H1 (cell line): ENCODE measurements at regions not wholly inside any gene's neighbourhood (a gene's known extent, or its start where the extent isn't known, plus 50 kb on each side); places are given as distances from the start of the nearest gene placed in this dataset.

Experiments used
- CTCF ChIA-PET: fragments of 300-600 bp; sonication (Branson Sonifier 250); formaldehyde crosslinking; loops from one replicate; lab custom pipeline; 2021; ENCODE audit not compliant: partially characterized antibody; lab: Charles Lee
- POLR2A ChIA-PET: fragments of 300-600 bp; sonication (Branson Sonifier 250); formaldehyde crosslinking; loops from one replicate; lab custom pipeline; 2021; ENCODE audit warnings: inconsistent platforms; ENCODE audit not compliant: partially characterized antibody; lab: Charles Lee
- DNase-seq, 2 experiments: peaks; one replicate each; pipeline versions ENCODE4 v3.0.0 to v3.0.0-alpha.2; 2010 to 2022; ENCODE audit warnings: low spot score in 2 of 2, low read depth in 1 of 2, mixed read lengths in 1 of 2
- FAIRE-seq: peaks from 2 replicates; lab custom pipeline; 2011; peaks lifted over from hg19 to GRCh38; lab: Jason Lieb, UNC
- H2AFZ ChIP-seq: 2 replicates; pipeline ENCODE4 v1.8.1; 2012; ENCODE audit warnings: low read length, inconsistent platforms
- H2AK5ac ChIP-seq: 2 replicates; pipeline ENCODE4 v1.6.1; 2013; ENCODE audit warnings: low read depth, low read length
- H2BK120ac ChIP-seq: replicated peaks from 2 replicates; pipeline ENCODE3; 2013; ENCODE audit warnings: low read depth, low read length, inconsistent platforms
- H2BK12ac ChIP-seq: 2 replicates; pipeline ENCODE4 v1.6.1; 2013; ENCODE audit warnings: low read depth, low read length
- H2BK15ac ChIP-seq: 2 replicates; pipeline ENCODE4 v1.6.1; 2013; ENCODE audit warnings: low read length
- H2BK20ac ChIP-seq: 2 replicates; pipeline ENCODE4 v1.6.1; 2013; ENCODE audit warnings: low read length
- H2BK5ac ChIP-seq: 2 replicates; pipeline ENCODE4 v1.6.1; 2013; ENCODE audit warnings: low read depth, low read length
- H3K14ac ChIP-seq: 2 replicates; pipeline ENCODE4 v1.6.1; 2013; ENCODE audit warnings: inconsistent platforms; ENCODE audit not compliant: insufficient read length
- H3K18ac ChIP-seq: 2 replicates; pipeline ENCODE4 v1.6.1; 2013; ENCODE audit warnings: low read length; ENCODE audit errors: extremely low read depth
- H3K23ac ChIP-seq: 2 replicates; pipeline ENCODE4 v1.6.1; 2013; ENCODE audit warnings: inconsistent platforms; ENCODE audit not compliant: insufficient read length
- H3K23me2 ChIP-seq: 2 replicates; pipeline ENCODE4 v1.6.1; 2013; ENCODE audit warnings: low read depth, low read length
- H3K27ac ChIP-seq: 2 replicates; pipeline ENCODE4 v1.6.1; 2011; ENCODE audit warnings: low read depth, low read length, inconsistent platforms
- H3K27me3 ChIP-seq, 4 experiments: replicated peaks in 1 of 4; 1 replicate in 1 of 4; 2 replicates in 3 of 4; pipeline versions ENCODE4 v1.6.1 to v1.8.1; 2011 to 2013; ENCODE audit warnings: low read length in 3 of 4, mild to moderate bottlenecking in 3 of 4, inconsistent platforms in 2 of 4, mixed read lengths in 2 of 4, moderate library complexity in 1 of 4; ENCODE audit not compliant: control insufficient read depth in 3 of 4, insufficient read depth in 3 of 4; ENCODE audit errors: extremely low read depth in 1 of 4
- H3K36me3 ChIP-seq, 4 experiments: 2 replicates each; pipeline versions ENCODE4 v1.6.1 to v1.8.1; 2011 to 2013; ENCODE audit warnings: mild to moderate bottlenecking in 4 of 4, low read length in 3 of 4, moderate library complexity in 2 of 4, control low read depth in 1 of 4, inconsistent platforms in 1 of 4; ENCODE audit not compliant: insufficient read depth in 4 of 4, control insufficient read depth in 2 of 4
- H3K4ac ChIP-seq: replicated peaks from 2 replicates; pipeline ENCODE3; 2013; ENCODE audit warnings: low read length, low read depth, mixed read lengths, inconsistent platforms; ENCODE audit not compliant: insufficient read length
- H3K4me1 ChIP-seq, 4 experiments: replicated peaks in 1 of 4; 1 replicate in 1 of 4; 2 replicates in 3 of 4; pipeline versions ENCODE4 v1.6.1 to v1.8.1; 2011 to 2013; ENCODE audit warnings: low read length in 3 of 4, inconsistent platforms in 2 of 4, mixed read lengths in 1 of 4; ENCODE audit not compliant: insufficient read depth in 4 of 4, control insufficient read depth in 3 of 4
- H3K4me2 ChIP-seq, 2 experiments: 2 replicates each; pipeline versions ENCODE4 v1.6.1 to v1.8.1; 2011 to 2013; ENCODE audit warnings: low read depth in 2 of 2, low read length in 2 of 2, control low read depth in 1 of 2, inconsistent platforms in 1 of 2, mild to moderate bottlenecking in 1 of 2; ENCODE audit not compliant: insufficient read depth in 1 of 2
- H3K4me3 ChIP-seq, 4 experiments: fragments of 200-600, 300-600 bp in 1 of 4; sonication (generic), shearing (Covaris generic), sonication (Bioruptor Twin) in 1 of 4; 2 replicates each; pipeline versions ENCODE4 v1.5.1 to v1.8.1; 2011 to 2016; ENCODE audit warnings: low read length in 4 of 4, low read depth in 3 of 4, control low read depth in 2 of 4, inconsistent platforms in 2 of 4, mild to moderate bottlenecking in 2 of 4, mixed read lengths in 1 of 4, moderate library complexity in 1 of 4; ENCODE audit not compliant: insufficient read depth in 2 of 4; ENCODE audit errors: extremely low read depth in 1 of 4
- H3K56ac ChIP-seq: replicated peaks from 2 replicates; pipeline ENCODE3; 2013; ENCODE audit warnings: low read depth, mild to moderate bottlenecking, mixed read lengths, low read length, inconsistent platforms; ENCODE audit not compliant: insufficient read length
- H3K79me1 ChIP-seq: 2 replicates; pipeline ENCODE4 v1.6.1; 2013; ENCODE audit warnings: low read depth, low read length, control low read depth
- H3K79me2 ChIP-seq, 2 experiments: 2 replicates each; pipeline versions ENCODE4 v1.6.1 to v1.8.1; 2012 to 2013; ENCODE audit warnings: low read length in 2 of 2, mild to moderate bottlenecking in 2 of 2, inconsistent platforms in 1 of 2; ENCODE audit not compliant: insufficient read depth in 2 of 2, control insufficient read depth in 1 of 2
- H3K9ac ChIP-seq, 4 experiments: replicated peaks in 1 of 4; 1 replicate in 1 of 4; 2 replicates in 3 of 4; pipeline versions ENCODE4 v1.6.1 to v1.8.1; 2011 to 2013; ENCODE audit warnings: low read depth in 3 of 4, low read length in 3 of 4, control low read depth in 2 of 4, mild to moderate bottlenecking in 2 of 4, moderate library complexity in 2 of 4, inconsistent platforms in 1 of 4; ENCODE audit errors: extremely low read depth in 1 of 4
- H3K9me3 ChIP-seq, 2 experiments: 2 replicates each; pipeline versions ENCODE4 v1.6.1 to v1.8.1; 2012 to 2013; ENCODE audit warnings: mild to moderate bottlenecking in 2 of 2, moderate library complexity in 2 of 2, control low read depth in 1 of 2, inconsistent platforms in 1 of 2, low read depth in 1 of 2, low read length in 1 of 2, mixed read lengths in 1 of 2; ENCODE audit not compliant: insufficient read depth in 2 of 2
- H4K20me1 ChIP-seq, 2 experiments: replicated peaks in 1 of 2; 2 replicates each; pipeline versions ENCODE3 to v1.8.1; 2011 to 2013; ENCODE audit warnings: inconsistent platforms in 2 of 2, low read length in 2 of 2, mild to moderate bottlenecking in 1 of 2; ENCODE audit not compliant: insufficient read depth in 2 of 2, control insufficient read depth in 1 of 2
- H4K5ac ChIP-seq: 2 replicates; pipeline ENCODE4 v1.6.1; 2013; ENCODE audit warnings: low read length, low read depth, mixed read lengths, inconsistent platforms; ENCODE audit not compliant: insufficient read length
- H4K8ac ChIP-seq: 2 replicates; pipeline ENCODE4 v1.8.0; 2013; ENCODE audit warnings: mild to moderate bottlenecking, moderate library complexity, low read length, inconsistent platforms; ENCODE audit not compliant: insufficient read depth; ENCODE audit errors: extremely low read depth
- H4K91ac ChIP-seq: replicated peaks from 2 replicates; pipeline ENCODE3; 2013; ENCODE audit warnings: low read length, mixed read lengths, inconsistent platforms; ENCODE audit not compliant: insufficient read length
- GTF2F1 ChIP-seq: IDR thresholded peaks from 2 replicates; pipeline ENCODE4 v1.6.1; 2012; ENCODE audit warnings: low read depth, low read length, improper control_type of control experiment, borderline replicate concordance
- MAFK ChIP-seq: IDR thresholded peaks from 2 replicates; pipeline ENCODE4 v1.6.1; 2012; ENCODE audit warnings: low read depth, mild to moderate bottlenecking, improper control_type of control experiment, low read length
- RAD21 ChIP-seq, 2 experiments: IDR thresholded peaks in 1 of 2; conservative IDR thresholded peaks in 1 of 2; 2 replicates each; pipeline ENCODE4 v1.6.1; 2011; ENCODE audit warnings: low read depth in 2 of 2, low read length in 2 of 2, improper control_type of control experiment in 1 of 2, inconsistent platforms in 1 of 2, mild to moderate bottlenecking in 1 of 2, moderate library complexity in 1 of 2
- SIX5 ChIP-seq: IDR thresholded peaks from 2 replicates; pipeline ENCODE4 v1.6.1; 2011; ENCODE audit warnings: mild to moderate bottlenecking, low read depth, low read length
- YY1 ChIP-seq: IDR thresholded peaks from 2 replicates; pipeline ENCODE4 v1.6.1; 2011; ENCODE audit warnings: low read depth, mild to moderate bottlenecking, low read length
- WGBS, 2 experiments: shearing (Covaris generic) in 1 of 2; methylation state at CpG; one replicate each; pipeline versions ENCODE4 v1.1.6 to v1.1.7; 2013 to 2015; ENCODE audit warnings: low lambda C conversion rate in 2 of 2, mixed read lengths in 2 of 2, inconsistent platforms in 1 of 2, low coverage in 1 of 2, missing lambda C conversion rate in 1 of 2; ENCODE audit not compliant: insufficient replicate concordance in 2 of 2, insufficient coverage in 1 of 2, insufficient read length in 1 of 2; ENCODE audit errors: extremely low coverage in 1 of 2, missing lambda C conversion rate in 1 of 2; 5-methylcytosine and 5-hydroxymethylcytosine counted together

DNA sequence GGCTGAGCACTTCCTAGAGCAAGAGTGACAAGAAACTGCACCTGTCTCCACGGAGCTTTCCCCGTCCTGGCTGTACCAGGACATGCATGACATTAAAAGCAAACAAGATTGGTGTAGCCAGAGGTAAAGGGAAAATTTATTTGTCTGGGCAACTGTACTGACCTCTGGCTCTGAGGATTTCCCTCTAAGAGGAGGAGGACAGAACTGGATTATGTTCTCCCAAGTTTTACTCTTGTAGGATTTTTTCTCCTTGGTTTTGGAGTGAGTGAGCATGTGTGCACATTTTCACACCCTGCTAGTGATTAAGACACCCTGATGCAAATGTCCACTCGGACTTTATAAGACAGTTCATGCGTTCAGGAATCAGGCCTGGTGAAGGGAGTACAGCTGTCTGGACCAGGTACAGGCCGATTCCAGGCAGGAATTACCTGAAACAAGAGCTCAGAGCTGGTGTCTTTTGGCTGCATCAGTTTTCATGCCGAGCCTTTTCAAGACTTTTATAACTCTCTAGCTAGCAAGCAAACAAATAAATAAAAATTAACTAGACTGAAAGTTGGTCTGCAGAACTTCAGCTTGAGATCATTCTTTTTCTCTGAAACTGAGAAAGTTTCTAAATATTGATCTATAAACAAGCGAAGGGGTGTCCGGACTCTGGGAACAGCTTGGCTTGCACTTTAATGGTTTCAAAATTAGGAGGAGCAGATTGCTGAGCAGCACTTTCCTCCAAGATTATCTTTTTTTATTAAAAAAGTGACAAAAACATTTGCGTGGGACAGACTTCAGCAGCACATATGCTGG lies 51.3 kb upstream of the SPRY1 start:
- Histone ChIP-seq H3K79me1 (no peaks in the 10 kb centered on the region), H3K4ac (no peak overlapping the region), H4K5ac (no peak overlapping the region), H3K27ac (no peak overlapping the region), H2AK5ac (no peak overlapping the region), H3K23ac (no peak overlapping the region), H3K36me3 (no peaks in the 10 kb centered on the region), H3K4me2 (no peak overlapping the region), H4K8ac (no peak overlapping the region), H3K4me3 (no peak overlapping the region), H3K9ac (no peak overlapping the region), H4K20me1 (no peaks in the 10 kb centered on the region), H3K14ac (no peak overlapping the region), H3K79me2 (no peaks in the 10 kb centered on the region), H2BK15ac (no peak overlapping the region), H2BK120ac (no peak overlapping the region), H3K56ac (no peak overlapping the region), H2BK5ac (no peak overlapping the region), H3K27me3 (no peaks in the 10 kb centered on the region), H3K4me1 (peaks cover 0 to 4% (median 1%) of the 10 kb centered on the region in 4 experiments; a peak in 2 of 7 replicates), H3K18ac (no peak overlapping the region), H2BK20ac (no peak overlapping the region), H3K23me2 (no peaks in the 10 kb centered on the region), H4K91ac (no peak overlapping the region), H3K9me3 (no peaks in the 10 kb centered on the region), H2AFZ (no peak overlapping the region), H2BK12ac (no peak overlapping the region)
- ChIA-PET CTCF (interaction anchor here (1.0 to 1.9 kb wide), 11 partner anchors 10 to 428 kb away, joined by 3 to 8 read pairs (median 5); no protein-coding TSS in a partner anchor), POLR2A (no interaction called here)
- WGBS, 2 experiments: 84% methylated on average over 9 of the region's 9 CpGs; no CpG with 5 or more reads in 1 of the 2 experiments
- FAIRE-seq (no peak), DNase-seq (no peak)
- TF ChIP-seq GTF2F1: no peak
- no peak for TF ChIP-seq MAFK
- no peak for TF ChIP-seq RAD21 (IDR thresholded peaks at IDR 0.05 in 1 of 2, conservative IDR thresholded peaks at IDR 0.05 in 1 of 2; ENCODE audit: low read depth in 2 of 2, low read length in 2 of 2)
- TF ChIP-seq YY1: no peak
- no peak for TF ChIP-seq SIX5
